ENCODE measurements at regions not wholly inside any gene's neighbourhood (a gene's known extent, or its start where the extent isn't known, plus 50 kb on each side); places are given as distances from the start of the nearest gene placed in this dataset.

DNA sequence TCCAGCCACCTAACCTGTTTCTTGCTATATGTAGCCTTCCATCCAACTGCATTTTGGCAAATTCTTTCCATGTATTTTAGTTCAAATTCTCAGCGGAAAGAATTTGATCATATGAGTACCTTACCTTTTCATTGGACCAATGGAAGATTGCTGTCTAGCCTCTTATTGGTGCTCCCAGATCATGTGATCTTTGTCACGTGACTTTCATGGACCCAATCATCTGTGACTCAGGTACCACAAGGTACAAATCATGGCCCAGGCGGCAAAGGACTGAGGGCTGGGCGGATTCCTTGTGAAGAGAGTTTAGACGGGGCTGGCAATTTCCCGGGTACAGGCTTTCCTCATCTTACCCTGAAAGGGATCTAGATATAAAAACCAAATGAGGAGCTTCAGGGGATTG lies 85.9 kb upstream of the TBX20 start:
- no peak for DNase-seq (ENCODE audit: low spot score)

DNA sequence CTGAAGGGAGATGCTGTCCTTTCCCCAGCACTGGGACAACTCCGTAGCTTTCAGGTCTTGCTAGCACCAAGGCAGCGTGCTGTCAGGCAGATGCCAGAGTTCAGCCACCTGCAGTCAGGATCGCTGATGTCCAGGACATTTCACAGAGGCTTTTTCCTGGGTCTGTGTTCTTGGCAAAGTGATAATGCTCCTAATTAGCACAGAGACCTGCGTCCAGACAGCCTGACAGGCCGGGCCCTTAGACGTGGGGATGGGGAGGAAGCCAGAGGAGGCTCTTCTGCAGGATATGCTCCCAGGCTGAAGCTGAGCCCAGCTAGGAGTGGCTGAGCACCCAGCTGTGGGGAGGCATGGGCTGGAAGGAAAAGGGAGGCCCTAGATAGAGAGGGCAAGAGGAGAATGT lies 82.5 kb upstream of the TBX20 start:
- no peak for DNase-seq (ENCODE audit: low spot score)

DNA sequence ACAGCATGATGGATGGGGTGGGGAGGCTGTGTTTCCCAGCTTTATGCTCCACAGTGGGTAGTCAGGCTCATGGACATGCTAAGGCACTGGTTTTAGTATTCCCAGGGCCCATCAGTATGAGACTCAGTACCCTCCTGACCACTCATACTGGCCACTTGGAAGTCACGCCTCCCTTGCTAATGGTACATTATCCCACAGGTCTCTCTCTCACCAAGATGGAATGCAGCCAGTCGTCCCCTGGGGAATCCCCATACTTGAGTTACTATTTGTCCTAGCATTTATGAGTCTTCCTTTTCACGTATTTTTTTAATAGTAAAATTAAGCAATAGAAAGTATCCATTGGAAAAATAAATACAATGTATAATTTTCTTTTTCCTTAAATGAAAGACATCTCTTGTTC lies 80.6 kb upstream of the TBX20 start:
- no peak for DNase-seq (ENCODE audit: low spot score)

DNA sequence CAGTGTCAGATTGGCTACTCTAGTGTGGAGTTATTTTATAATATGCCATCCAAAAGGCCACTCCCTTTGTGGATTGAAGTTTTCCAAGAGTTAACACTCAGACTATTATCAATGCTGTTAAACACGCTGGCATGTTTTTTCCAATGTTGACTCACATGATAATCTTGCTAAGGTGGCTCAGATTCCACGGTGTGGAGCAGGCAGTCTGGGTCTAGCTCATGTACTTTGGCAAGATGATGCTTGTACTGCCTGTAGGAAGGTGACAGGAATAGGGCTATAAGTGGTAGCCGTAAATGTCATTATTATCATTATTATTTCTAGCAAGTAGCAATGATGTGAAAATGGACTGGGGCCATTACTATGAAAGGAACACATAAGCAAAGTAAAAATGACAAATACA lies 79.4 kb upstream of the TBX20 start:
- DNase-seq (ENCODE audit: low spot score), result no peak

DNA sequence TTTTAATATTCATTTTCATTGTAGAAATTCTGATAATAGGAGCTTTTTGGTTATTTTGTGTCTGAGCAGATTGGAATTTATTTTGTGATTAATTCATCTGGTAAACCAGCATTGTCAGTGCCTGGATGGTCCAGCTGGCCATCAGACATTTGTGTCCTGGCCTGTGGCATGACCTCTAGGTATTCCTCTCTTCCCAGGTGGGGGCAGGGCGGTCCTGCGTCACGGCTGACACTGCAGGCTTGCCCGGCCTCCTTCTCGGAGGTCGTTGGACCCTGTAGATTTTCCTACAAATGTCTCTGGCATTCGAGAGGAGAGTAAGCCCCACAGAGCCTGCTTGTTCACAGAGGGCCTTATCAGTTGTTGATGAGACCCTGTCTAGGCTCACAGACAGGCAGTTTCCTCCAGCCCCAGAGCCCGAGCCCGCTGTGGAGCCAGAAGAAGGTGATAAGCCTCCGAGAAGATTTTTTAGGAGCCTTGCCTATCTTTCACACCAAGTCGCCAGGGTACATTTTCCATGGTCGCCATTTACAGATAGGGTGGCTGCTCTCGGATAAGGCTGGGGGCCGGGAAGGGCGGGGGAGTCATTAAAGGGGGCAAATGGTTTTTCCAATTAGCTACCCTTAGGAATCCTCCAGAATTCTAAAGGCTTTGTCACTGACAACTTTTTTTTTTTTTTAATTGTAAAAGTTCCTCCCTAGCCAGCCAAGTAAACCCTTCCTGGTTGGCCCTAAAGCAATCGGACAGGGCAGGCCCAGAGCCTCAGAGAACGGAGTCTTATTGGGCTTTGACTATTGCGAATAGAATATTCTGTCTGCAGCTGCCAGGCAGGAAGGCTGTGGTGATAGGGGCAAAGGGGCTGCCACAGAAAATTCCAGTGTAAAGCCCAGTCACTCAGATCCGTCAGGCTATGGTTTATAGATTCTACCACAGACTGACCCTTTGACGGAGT lies 78.1 kb upstream of the TBX20 start:
- no peak for DNase-seq (ENCODE audit: low spot score)

DNA sequence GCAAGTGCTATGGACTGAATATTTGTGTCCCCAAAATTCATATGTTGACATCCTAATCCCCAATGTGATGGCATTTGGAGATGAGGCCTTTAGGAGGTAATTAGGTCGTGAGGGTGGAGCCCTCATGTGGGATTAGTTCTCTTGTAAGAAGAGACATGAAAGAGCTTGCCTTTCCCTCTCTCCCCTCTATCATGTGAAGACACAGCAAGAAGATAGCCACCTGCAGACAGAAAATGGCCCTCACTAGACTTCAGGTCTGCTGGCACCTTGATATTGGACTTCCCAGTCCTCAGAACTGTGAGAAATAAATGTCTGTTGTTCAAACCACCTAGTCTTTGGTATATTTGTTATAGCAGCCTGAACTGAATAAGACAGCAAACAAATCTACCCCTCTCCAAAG lies 75.1 kb upstream of the TBX20 start:
- no peak for DNase-seq (ENCODE audit: low spot score)

DNA sequence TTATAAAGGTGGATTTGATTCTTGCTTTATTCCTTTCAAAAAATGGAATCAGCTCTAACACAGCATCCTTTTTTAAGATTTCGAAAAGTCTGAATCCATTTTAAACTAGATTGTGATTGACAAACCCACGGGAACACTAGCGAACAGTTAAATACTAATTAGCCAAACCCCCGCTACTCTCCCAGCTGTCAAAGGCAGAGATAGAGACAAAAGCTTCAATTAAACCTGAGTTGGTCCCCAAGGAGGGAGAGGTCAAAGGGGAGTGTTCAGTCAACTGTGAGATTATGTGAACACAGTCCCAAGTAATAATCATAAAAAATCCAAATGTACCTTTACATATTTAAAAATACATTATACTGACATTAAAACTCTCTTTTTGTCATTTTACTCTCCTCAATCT lies 65.7 kb upstream of the TBX20 start:
- DNase-seq (ENCODE audit: low spot score), result no peak

- DNase-seq (ENCODE audit: low spot score), result no peak
Measured at GRCh38 chr7:35316549-35316948, 62.6 kb upstream of the TBX20 start.

DNA sequence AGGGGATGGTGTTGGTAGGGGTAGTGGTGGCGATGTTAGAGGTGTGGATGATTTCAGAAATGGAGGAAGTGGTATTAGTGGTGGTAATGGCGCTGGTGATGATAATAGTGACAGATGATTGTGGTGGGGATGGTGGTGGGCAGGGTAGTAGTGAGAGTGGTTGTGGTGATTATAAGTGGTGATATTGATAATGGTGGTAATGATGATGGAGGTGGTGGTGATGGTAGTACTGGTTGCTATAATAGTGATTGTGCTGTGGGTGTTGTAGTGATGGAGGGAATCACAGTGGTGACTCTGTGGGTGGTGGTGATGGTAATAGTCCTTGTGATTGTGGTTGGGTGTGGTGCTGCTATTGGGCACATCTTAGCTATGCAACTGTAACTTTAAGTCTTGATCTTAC lies 61.6 kb upstream of the TBX20 start:
- no peak for DNase-seq (ENCODE audit: low spot score)

GRCh38 chr7:35314354-35314753 lies 60.5 kb upstream of the TBX20 start:
- no peak for DNase-seq (ENCODE audit: low spot score)

DNA sequence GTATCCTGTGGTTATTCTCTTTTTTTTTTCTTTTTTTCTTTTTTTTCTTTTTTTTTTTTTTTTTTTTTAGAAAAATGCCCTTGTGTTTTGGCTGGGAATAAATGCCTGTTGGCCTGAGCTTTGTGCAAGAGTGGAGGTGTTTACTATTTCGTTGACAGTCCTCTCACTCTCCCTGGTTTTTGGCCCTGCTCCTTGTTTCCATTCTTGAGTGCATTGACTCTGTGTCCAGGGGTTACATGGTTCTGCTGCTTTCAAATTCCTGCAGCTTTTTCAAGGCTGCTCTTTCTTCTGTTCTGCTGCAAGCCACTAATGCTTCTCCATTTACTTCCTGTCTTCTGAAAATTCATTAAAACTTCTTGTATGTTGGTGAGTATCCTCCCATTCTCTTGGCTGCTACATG lies 59.7 kb upstream of the TBX20 start:
- no peak for DNase-seq (ENCODE audit: low spot score)
